D721Med (cell line): ENCODE measurements at regions not wholly inside any gene's neighbourhood (a gene's known extent, or its start where the extent isn't known, plus 50 kb on each side); places are given as distances from the start of the nearest gene placed in this dataset.

Source experiments
- DNase-seq: peaks from one replicate; pipeline ENCODE4 v3.0.0; 2011; ENCODE audit warnings: low spot score; ENCODE audit not compliant: insufficient read length
- FAIRE-seq: peaks from 2 replicates; lab custom pipeline; 2011; peaks lifted over from hg19 to GRCh38; lab: Jason Lieb, UNC
- TF ChIP-seq, protein P1 (sequence below): IDR thresholded peaks from 2 replicates; pipeline ENCODE4 v1.5.1; 2012; ENCODE audit warnings: mild to moderate bottlenecking, control low read depth; ENCODE audit not compliant: insufficient read depth; ENCODE audit errors: missing control alignments

DNA sequence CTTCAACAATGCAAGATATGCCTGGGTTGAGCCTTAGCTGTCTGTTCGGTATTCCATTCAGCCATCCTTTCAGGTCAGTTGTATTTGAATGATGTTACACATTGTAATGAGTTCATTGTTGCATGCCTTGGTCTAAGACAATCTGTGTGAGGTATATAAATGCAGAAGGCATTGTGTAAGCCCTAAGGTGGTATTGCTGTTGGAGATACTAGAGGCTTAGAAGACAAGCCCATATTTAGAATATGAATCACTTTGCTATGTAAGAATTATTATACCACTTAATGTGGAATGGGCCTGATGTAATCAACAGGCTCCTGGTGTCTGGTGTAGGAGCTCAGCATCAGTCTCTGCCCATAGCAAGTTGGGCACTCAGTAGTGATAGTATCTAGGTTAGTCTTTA is 473.4 kb upstream of the GNPDA2 start:
- DNase-seq (no peak), FAIRE-seq (no peak)
- TF ChIP-seq, protein P1, sequence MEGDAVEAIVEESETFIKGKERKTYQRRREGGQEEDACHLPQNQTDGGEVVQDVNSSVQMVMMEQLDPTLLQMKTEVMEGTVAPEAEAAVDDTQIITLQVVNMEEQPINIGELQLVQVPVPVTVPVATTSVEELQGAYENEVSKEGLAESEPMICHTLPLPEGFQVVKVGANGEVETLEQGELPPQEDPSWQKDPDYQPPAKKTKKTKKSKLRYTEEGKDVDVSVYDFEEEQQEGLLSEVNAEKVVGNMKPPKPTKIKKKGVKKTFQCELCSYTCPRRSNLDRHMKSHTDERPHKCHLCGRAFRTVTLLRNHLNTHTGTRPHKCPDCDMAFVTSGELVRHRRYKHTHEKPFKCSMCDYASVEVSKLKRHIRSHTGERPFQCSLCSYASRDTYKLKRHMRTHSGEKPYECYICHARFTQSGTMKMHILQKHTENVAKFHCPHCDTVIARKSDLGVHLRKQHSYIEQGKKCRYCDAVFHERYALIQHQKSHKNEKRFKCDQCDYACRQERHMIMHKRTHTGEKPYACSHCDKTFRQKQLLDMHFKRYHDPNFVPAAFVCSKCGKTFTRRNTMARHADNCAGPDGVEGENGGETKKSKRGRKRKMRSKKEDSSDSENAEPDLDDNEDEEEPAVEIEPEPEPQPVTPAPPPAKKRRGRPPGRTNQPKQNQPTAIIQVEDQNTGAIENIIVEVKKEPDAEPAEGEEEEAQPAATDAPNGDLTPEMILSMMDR, result no peak

DNA sequence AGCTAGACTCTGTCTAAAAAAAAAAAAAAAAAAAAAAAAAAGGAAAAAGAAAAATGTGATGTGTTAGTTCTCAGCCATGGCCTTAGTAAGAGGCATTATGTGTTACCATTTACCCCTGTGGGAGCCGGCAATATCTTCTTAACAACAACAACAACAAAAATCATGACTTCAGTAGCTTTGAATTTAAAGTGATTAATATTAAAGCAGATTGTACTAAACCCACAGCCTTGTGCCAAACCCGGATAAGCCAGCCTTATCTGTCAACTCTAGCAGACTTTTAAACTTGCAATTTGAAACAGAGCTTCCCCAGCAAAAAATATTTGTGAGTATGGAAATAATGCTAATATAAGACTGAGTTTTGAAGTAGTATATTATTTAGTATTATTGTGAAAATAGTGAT is 462.1 kb upstream of the GNPDA2 start:
- DNase-seq, result no peak
- FAIRE-seq, result no peak
- TF ChIP-seq, protein P1, result no peak

DNA sequence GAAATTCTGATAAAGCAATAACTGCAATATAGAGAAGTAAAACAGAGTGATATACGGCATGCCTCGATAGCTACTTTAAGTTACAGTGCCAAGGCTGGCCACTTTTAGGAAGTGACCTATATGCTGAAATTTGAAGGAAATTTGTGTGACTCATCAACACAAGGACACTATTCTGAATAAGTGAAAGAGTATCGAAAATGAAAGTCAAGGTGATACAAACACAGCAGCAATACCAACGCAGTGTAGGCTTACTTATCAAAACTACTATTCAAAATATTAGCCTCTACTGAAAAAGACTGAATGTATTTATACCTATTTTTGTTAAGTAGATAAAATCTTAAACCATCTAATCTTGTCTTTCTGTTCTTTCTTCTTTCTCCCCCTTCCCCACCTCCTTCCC is 459.9 kb upstream of the GNPDA2 start:
- FAIRE-seq, result no peak

DNA sequence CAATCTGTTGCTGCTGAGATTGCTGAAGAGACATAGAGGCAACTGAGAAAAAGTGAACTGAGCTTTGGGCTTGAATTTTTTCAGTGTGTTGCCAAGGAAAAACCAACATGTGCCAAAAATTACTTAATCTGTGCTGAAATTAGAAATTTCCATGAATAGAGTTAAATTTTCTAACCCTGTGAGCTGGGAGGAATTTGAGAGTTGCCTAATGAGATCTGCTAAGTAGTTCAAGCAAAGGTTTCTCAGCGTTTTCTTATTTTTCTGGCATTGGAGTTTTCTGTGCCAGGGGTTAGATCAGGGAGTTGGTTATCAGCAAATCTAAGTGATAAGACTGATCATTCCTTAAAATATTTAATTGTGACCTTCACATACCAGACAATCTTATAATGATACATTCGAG is 457.5 kb upstream of the GNPDA2 start:
- DNase-seq, result no peak
- no peak for FAIRE-seq
- TF ChIP-seq, protein P1, result no peak

More for the DNA sequence above, 459.9 kb upstream of the GNPDA2 start:
- TF ChIP-seq, protein P1, result no peak
- no peak for DNase-seq

DNA sequence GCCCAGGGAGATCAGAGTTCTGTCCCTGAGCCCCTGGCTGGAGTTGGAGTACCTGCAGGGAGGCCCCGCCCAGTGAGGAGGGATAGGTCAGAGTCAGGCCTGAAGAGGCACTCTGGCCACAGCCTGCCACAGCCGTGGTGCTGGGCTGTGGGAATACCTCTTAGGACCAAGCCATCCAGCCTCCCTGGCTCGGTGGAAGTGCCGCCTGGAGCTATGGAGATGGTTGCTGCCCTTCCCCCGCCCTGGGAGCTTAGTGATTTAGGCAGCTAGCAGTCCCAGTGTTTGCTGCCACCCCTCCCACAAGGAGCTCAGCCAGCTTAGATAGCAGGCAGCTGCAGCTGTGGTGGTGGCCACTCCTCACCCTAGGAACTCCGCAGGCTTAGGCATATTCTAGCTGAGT is 446.3 kb upstream of the GNPDA2 start:
- TF ChIP-seq, protein P1, result no peak
- FAIRE-seq (no peak), DNase-seq (no peak)

DNA sequence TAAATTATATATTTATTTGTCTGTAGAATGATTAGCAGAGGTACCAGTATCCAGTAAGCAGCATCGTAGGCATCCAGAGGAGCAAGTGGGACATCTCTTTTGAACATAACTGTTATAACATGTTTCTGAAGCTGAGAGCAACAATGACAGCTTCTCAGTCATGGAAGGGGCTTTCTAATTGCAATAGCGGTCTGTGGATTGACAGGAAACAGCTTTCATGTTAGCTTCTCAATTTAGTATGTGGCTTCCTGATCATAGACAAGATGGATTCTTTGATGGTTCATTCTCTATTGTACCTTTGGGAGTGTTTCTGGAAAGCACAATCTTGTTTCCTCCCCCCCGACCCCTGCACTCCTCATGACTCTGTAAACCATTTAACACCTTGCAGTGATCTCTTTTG is 434.6 kb upstream of the GNPDA2 start:
- DNase-seq (no peak), FAIRE-seq (no peak)
- TF ChIP-seq, protein P1, result no peak

DNA sequence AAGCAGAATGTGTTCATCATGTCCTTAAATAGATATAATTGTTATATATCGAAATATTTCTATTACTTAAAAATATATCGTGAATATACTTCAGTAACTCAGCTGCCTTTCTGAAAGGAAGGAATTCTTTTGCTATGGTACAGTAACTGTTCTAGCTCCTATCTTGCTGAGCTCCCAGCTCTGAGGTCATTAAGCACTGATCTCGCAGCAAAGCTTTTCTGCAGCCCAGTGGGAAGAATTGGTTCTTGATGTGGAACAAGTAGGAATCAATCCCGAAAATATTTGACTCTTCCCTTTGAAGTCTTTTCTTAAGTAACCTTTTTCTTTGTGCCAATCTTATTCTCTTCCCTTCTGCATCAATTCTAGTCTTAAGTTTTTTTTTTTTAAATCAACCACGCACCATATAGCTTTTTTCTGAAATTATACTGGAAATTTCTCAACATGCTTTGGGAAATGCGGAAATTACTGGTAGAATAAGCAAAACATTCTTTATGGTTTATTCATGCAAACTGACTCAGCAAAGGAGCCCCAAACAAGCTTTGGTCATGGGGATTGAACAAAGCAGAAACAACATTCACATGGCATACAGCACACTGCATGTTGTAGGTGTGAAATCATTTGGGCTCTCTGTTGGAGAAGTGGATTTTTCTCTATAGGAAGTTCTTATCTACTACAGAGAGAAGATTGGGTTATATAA is 428.9 kb upstream of the GNPDA2 start:
- TF ChIP-seq, protein P1, result no peak
- no peak for FAIRE-seq
- no peak for DNase-seq
